ENCODE measurements at regions not wholly inside any gene's neighbourhood (a gene's known extent, or its start where the extent isn't known, plus 50 kb on each side); places are given as distances from the start of the nearest gene placed in this dataset.

DNA sequence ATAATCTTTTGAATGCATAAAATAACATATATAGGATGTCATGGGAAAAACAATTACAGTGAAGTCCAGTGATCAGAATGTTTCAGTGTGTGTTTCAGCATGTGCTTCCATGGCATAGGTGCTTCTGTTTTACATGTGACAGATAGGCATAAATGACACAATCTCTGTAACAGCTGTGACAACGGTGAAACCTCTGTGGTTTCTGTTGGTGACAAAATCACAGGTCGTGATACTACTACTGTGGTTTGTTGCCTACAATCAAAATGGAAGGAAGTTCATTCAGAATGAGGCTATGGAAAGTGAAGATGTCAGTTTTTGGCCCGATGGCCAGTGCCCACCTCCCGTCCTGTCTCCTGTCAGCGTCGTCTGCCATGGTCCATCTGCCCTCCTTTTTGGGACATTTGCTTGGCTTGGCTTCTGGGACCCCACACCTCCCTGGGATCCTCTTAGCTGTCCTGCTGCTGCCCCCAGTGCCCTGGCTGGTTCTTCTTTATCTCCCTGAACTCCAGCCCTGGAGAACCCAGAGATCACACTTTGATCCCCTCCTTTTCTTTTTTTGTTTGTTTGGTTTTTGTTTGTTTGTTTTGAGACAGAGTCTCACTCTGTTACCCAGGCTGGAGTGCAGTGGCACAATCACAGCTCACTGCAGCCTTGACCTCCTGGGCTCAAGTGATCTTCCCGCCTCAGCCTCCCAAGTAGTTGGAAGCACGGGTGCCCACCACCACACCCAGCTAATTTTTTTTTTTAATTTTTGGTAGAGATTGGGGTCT, 79.3 kb upstream of the NAA20 start:
- no peaks in the 10 kb centered on the region for H3K9me2 ChIP-seq (ENCODE audit: insufficient read depth)
- TF ChIP-seq, protein P1, sequence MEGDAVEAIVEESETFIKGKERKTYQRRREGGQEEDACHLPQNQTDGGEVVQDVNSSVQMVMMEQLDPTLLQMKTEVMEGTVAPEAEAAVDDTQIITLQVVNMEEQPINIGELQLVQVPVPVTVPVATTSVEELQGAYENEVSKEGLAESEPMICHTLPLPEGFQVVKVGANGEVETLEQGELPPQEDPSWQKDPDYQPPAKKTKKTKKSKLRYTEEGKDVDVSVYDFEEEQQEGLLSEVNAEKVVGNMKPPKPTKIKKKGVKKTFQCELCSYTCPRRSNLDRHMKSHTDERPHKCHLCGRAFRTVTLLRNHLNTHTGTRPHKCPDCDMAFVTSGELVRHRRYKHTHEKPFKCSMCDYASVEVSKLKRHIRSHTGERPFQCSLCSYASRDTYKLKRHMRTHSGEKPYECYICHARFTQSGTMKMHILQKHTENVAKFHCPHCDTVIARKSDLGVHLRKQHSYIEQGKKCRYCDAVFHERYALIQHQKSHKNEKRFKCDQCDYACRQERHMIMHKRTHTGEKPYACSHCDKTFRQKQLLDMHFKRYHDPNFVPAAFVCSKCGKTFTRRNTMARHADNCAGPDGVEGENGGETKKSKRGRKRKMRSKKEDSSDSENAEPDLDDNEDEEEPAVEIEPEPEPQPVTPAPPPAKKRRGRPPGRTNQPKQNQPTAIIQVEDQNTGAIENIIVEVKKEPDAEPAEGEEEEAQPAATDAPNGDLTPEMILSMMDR (conservative IDR thresholded peaks at IDR 0.05): no peak
- no peak for TF ChIP-seq EZH2 (IDR thresholded peaks at IDR 0.05; ENCODE audit: low read depth)
- no peaks in the 10 kb centered on the region for H3K27me3 ChIP-seq (ENCODE audit: insufficient read depth, low read depth)
- H3K4me2 ChIP-seq: no peak overlapping the region
- intact Hi-C loops (cut with micrococcal nuclease; ENCODE audit: unreplicated experiment): loop anchor here (2.0 kb wide), 1 partner anchor 37 kb away; no protein-coding TSS in a partner anchor
- ChIA-PET POLR2A (ENCODE audit: unreplicated experiment) (interaction anchor here (0.6 kb wide), 2 partner anchors 61 to 171 kb away, joined by 3 to 5 read pairs; no protein-coding TSS in a partner anchor), CTCF (no interaction called here)
- no peaks in the 10 kb centered on the region for H3K9me3 ChIP-seq (ENCODE audit: insufficient read depth, low read depth)
- no peaks in the 10 kb centered on the region for H3K79me2 ChIP-seq (ENCODE audit: low read depth)
- peaks cover 32% of the 10 kb centered on the region for H3K4me1 ChIP-seq (replicated peaks; ENCODE audit: insufficient read depth)
- no peak overlapping the region for H3K4me3 ChIP-seq
- no peak overlapping the region for H3K27ac ChIP-seq
- DNase-seq: no peak
- no peaks in the 10 kb centered on the region for H3K36me3 ChIP-seq (ENCODE audit: low read depth)
- no TSS peak for BruUV-seq (replicated peaks)
- peaks cover 27% of the 10 kb centered on the region for H3F3A ChIP-seq (ENCODE audit: insufficient read depth, low read depth)
- no peak overlapping the region for H2AFZ ChIP-seq
- H4K20me1 ChIP-seq (ENCODE audit: insufficient read depth): no peaks in the 10 kb centered on the region

DNA sequence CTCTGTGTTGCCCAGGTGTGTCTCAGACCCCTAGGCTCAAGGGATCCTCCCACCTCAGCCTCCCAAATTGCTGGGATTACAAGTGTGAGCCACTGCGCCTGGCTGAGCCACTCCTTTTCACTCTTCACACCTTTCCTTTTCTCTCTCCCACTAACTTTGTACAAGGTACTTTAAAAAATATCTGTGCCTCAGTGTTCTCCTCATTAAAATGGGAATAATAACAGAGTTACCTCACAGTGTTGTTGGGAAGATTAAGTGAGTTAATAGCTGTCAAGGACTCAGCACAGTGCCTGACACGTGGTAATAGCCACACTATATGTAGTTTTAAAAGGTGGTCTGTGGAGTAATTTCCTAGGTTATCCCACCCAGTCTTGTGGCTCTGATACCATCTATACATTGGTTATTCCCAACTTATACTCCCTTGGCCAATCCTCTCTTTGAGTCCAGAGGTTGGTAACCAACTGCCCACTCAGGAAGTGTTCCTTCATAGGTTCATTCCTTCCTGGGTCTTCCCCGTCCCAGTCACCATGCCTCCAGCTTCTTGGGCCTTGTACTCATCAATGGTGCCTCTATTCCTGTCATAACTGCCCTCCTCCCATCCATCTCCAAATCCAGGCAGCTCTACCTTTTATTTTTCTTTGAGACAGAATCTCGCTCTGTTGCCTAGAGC, 78.6 kb upstream of the NAA20 start:
- CTCF ChIA-PET: no interaction called here
- TF ChIP-seq, protein P1 (conservative IDR thresholded peaks at IDR 0.05): no peak
- no peak for TF ChIP-seq EZH2 (IDR thresholded peaks at IDR 0.05; ENCODE audit: low read depth)
- Histone ChIP-seq H3K9me3 (ENCODE audit: insufficient read depth, low read depth) (no peaks in the 10 kb centered on the region), H3K79me2 (ENCODE audit: low read depth) (no peaks in the 10 kb centered on the region), H3K36me3 (ENCODE audit: low read depth) (no peaks in the 10 kb centered on the region), H3K9me2 (ENCODE audit: insufficient read depth) (no peaks in the 10 kb centered on the region), H3K4me1 (replicated peaks; ENCODE audit: insufficient read depth) (peaks cover 32% of the 10 kb centered on the region), H2AFZ (no peak overlapping the region), H3K27ac (no peak overlapping the region), H4K20me1 (ENCODE audit: insufficient read depth) (no peaks in the 10 kb centered on the region), H3K4me2 (no peak overlapping the region), H3K27me3 (ENCODE audit: insufficient read depth, low read depth) (no peaks in the 10 kb centered on the region), H3K4me3 (no peak overlapping the region), H3F3A (ENCODE audit: insufficient read depth, low read depth) (peaks cover 27% of the 10 kb centered on the region)
- no TSS peak for BruUV-seq (replicated peaks)
- POLR2A ChIA-PET (ENCODE audit: unreplicated experiment): no interaction called here
- intact Hi-C loops (cut with micrococcal nuclease; ENCODE audit: unreplicated experiment): no loop called here
- no peak for DNase-seq

DNA sequence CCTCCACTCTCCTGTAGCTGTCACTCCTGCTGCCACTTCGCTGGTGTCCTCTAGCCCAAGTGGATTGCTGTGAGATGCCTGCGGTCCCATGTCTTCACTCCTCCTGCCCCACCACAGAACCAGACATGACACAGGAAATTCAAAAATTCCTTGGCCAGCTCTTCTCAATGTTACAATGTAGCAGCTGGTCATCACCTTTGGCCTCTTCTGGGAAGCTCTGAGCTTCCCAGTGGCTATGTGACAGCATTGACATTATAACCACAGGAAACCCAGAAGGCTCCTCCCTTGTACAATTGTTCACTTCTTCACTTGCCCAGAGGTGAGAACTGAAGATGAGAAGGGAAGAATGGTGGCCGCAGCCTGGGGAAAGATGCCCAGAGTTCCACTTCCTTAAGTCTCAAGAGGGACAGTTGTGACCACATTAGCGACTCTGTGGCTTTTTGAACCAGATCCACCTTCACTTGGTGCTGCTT, 76.1 kb upstream of the NAA20 start:
- BruUV-seq (replicated peaks): no TSS peak
- no peaks in the 10 kb centered on the region for H4K20me1 ChIP-seq (ENCODE audit: insufficient read depth)
- peaks cover 9% of the 10 kb centered on the region for H3K4me1 ChIP-seq (replicated peaks; ENCODE audit: insufficient read depth)
- no peak overlapping the region for H3K4me3 ChIP-seq
- no peaks in the 10 kb centered on the region for H3K9me2 ChIP-seq (ENCODE audit: insufficient read depth)
- H3K27ac ChIP-seq: no peak overlapping the region
- intact Hi-C loops (cut with micrococcal nuclease; ENCODE audit: unreplicated experiment): no loop called here
- CTCF ChIA-PET: no interaction called here
- H3K79me2 ChIP-seq (ENCODE audit: low read depth): no peaks in the 10 kb centered on the region
- no peak overlapping the region for H2AFZ ChIP-seq
- no peaks in the 10 kb centered on the region for H3K36me3 ChIP-seq (ENCODE audit: low read depth)
- H3K9me3 ChIP-seq (ENCODE audit: insufficient read depth, low read depth): no peaks in the 10 kb centered on the region
- POLR2A ChIA-PET (ENCODE audit: unreplicated experiment): no interaction called here
- DNase-seq: no peak
- no peak overlapping the region for H3K4me2 ChIP-seq
- H3F3A ChIP-seq (ENCODE audit: insufficient read depth, low read depth): peaks cover 7% of the 10 kb centered on the region
- H3K27me3 ChIP-seq (ENCODE audit: insufficient read depth, low read depth): no peaks in the 10 kb centered on the region
- TF ChIP-seq, protein P1 (conservative IDR thresholded peaks at IDR 0.05): no peak
- TF ChIP-seq EZH2 (IDR thresholded peaks at IDR 0.05; ENCODE audit: low read depth): no peak
